ENCODE measurements at regions not wholly inside any gene's neighbourhood (a gene's known extent, or its start where the extent isn't known, plus 50 kb on each side); places are given as distances from the start of the nearest gene placed in this dataset.

- no peak for TF ChIP-seq CTCF (IDR thresholded peaks at IDR 0.05; ENCODE audit: extremely low read depth in 1 of 2, insufficient read depth in 1 of 2, low read depth in 1 of 2, low read length in 2 of 2)
- TF ChIP-seq MYC (IDR thresholded peaks at IDR 0.05; ENCODE audit: low read depth, low read length), result no peak
- TF ChIP-seq MAX (IDR thresholded peaks at IDR 0.05; ENCODE audit: insufficient read depth, insufficient read length), result no peak
- TF ChIP-seq FOS (IDR thresholded peaks at IDR 0.05; ENCODE audit: borderline replicate concordance, insufficient read depth, low read length), result no peak
- no peak for TF ChIP-seq JUN (IDR thresholded peaks at IDR 0.05; ENCODE audit: borderline replicate concordance, insufficient read depth, insufficient read length, low read depth)
- no peak for TF ChIP-seq GATA2 (IDR thresholded peaks at IDR 0.05; ENCODE audit: insufficient read depth, insufficient read length, low read depth, low read length)
- no peak for TF ChIP-seq POLR2A (IDR thresholded peaks at IDR 0.05; ENCODE audit: low read depth, low read length)
- no peak for TF ChIP-seq EZH2 (IDR thresholded peaks at IDR 0.05; ENCODE audit: borderline replicate concordance, low read depth, low read length, severe bottlenecking)
- Histone ChIP-seq H3K4me2 (ENCODE audit: insufficient read depth, low read length) (no peak overlapping the region), H3K27ac (ENCODE audit: insufficient read depth, low read depth, low read length) (no peak overlapping the region), H3K79me2 (ENCODE audit: control insufficient read depth, insufficient read depth, low read length) (no peaks in the 10 kb centered on the region), H3K27me3 (ENCODE audit: control insufficient read depth in 2 of 2, insufficient read depth in 2 of 2, low read length in 2 of 2) (no peaks in the 10 kb centered on the region), H2AFZ (ENCODE audit: low read depth, low read length) (no peak overlapping the region), H3K36me3 (ENCODE audit: control insufficient read depth in 2 of 2, extremely low read depth in 1 of 2, insufficient read depth in 2 of 2, low read length in 2 of 2) (no peaks in the 10 kb centered on the region), H3K9ac (replicated peaks; ENCODE audit: extremely low read depth, insufficient read depth, low read length) (no peak overlapping the region), H3K4me3 (replicated peaks in 1 of 3; ENCODE audit: insufficient read depth in 1 of 3, low read depth in 1 of 3, low read length in 3 of 3) (no peak overlapping the region), H4K20me1 (replicated peaks; ENCODE audit: control insufficient read depth, extremely low read depth, insufficient read depth, low read length) (no peaks in the 10 kb centered on the region), H3K9me1 (replicated peaks; ENCODE audit: control insufficient read depth, extremely low read depth, insufficient read depth, low read length) (no peaks in the 10 kb centered on the region), H3K9me3 (replicated peaks; ENCODE audit: control insufficient read depth, insufficient read depth, low read length) (no peaks in the 10 kb centered on the region), H3K4me1 (ENCODE audit: control insufficient read depth, extremely low read depth, insufficient read depth, low read length) (no peaks in the 10 kb centered on the region)
- POLR2A ChIA-PET, result no interaction called here
- no peak for DNase-seq (ENCODE audit: low read depth, low spot score)
- intact Hi-C loops (cut with micrococcal nuclease), result no loop called here
- dilution Hi-C loops (cut with MboI; ENCODE audit: extremely low pct_ligation_motif_present, low sequenced_read_pairs), result no loop called here
- no peak for FAIRE-seq
- CTCF ChIA-PET, result no interaction called here
- no TSS peak for BruUV-seq (replicated peaks)
These were observed 345.3 kb upstream of the POU1F1 start for GRCh38 chr3:87621667-87622066.
